ENCODE measurements at regions not wholly inside any gene's neighbourhood (a gene's known extent, or its start where the extent isn't known, plus 50 kb on each side); places are given as distances from the start of the nearest gene placed in this dataset.

DNA sequence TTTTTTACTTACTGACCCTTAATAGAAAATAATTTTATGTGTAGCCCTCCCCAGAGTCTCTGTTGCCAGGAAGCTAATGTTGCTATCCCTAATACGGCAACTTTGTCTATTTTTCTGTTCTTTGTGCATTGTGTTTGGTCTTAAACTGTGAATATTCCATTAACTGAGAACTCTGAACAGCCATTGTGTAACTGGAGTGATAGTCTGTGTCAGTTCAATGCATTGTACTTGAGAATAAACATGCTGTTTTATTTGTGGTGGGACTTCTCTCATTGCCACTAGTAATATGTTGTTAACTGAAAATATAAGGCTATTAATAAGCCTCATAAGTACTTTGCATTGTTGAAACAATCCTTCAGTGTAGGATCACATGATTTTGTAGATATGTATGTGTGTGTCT, 278.3 kb upstream of the DMRT1 start:
- H3K4me2 ChIP-seq (ENCODE audit: low read length) = peak overlapping the region; percentile 36

DNA sequence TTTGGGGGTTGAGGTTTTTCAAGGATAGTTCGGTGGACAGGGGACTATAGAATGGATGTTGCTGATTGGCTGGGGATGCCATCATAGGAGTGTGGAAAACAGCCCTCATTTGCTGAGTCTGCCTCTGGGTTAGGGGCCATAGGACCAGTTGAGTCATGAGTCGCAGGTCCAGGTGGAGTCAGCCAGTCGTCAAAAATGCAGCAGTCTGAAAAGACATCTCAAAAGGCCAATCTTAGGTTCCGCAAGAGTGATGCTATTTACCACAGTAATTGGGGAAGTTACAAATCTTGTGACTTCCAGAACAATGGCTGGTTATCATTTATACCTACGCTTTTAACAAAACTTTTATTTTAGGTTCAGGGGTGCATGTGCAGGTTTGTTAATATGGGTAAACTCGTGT, 276.0 kb upstream of the DMRT1 start:
- no TSS peak for BruUV-seq (replicated peaks)
- H3K4me1 ChIP-seq (ENCODE audit: insufficient read depth, low read length, poor library complexity, severe bottlenecking) = peaks cover 94% of the 10 kb centered on the region
- intact Hi-C loops (cut with micrococcal nuclease; ENCODE audit: unreplicated experiment) = loop anchor here (1.0 to 5.0 kb wide), 3 partner anchors 61 to 293 kb away; partner anchors contain the start of gene KANK1
- ChIA-PET POLR2A (interaction anchor here (0.7 to 4.5 kb wide), 2 partner anchors 8 to 63 kb away, joined by 3 to 21 read pairs; no protein-coding TSS in a partner anchor), CTCF (ENCODE audit: unreplicated experiment) (no interaction called here)
- H3K27ac ChIP-seq (ENCODE audit: low read depth, low read length, poor library complexity, severe bottlenecking) = peak overlapping the region; percentile 96
- TF ChIP-seq, protein P1, sequence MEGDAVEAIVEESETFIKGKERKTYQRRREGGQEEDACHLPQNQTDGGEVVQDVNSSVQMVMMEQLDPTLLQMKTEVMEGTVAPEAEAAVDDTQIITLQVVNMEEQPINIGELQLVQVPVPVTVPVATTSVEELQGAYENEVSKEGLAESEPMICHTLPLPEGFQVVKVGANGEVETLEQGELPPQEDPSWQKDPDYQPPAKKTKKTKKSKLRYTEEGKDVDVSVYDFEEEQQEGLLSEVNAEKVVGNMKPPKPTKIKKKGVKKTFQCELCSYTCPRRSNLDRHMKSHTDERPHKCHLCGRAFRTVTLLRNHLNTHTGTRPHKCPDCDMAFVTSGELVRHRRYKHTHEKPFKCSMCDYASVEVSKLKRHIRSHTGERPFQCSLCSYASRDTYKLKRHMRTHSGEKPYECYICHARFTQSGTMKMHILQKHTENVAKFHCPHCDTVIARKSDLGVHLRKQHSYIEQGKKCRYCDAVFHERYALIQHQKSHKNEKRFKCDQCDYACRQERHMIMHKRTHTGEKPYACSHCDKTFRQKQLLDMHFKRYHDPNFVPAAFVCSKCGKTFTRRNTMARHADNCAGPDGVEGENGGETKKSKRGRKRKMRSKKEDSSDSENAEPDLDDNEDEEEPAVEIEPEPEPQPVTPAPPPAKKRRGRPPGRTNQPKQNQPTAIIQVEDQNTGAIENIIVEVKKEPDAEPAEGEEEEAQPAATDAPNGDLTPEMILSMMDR (conservative IDR thresholded peaks at IDR 0.05; ENCODE audit: low read length) = no peak
- TF ChIP-seq EZH2phosphoT487 (IDR thresholded peaks at IDR 0.05; ENCODE audit: borderline replicate concordance, low read depth, low read length) = no peak
- peak; percentile 92 for DNase-seq (ENCODE audit: low spot score)
- no peak overlapping the region; the same call in 1 of the 2 replicates for H2AFZ ChIP-seq (ENCODE audit: low read length)
- H3K79me2 ChIP-seq (ENCODE audit: insufficient read depth, low read depth, low read length) = peaks cover 29% of the 10 kb centered on the region
- H3K9me2 ChIP-seq (ENCODE audit: insufficient read depth, low read length) = no peaks in the 10 kb centered on the region
- peak overlapping the region; percentile 45; the same call in 1 of the 2 replicates for H3K4me2 ChIP-seq (ENCODE audit: low read length)
- peaks cover 33% of the 10 kb centered on the region for H3K9me3 ChIP-seq (ENCODE audit: low read length)
- peaks cover 36% of the 10 kb centered on the region for H3K36me3 ChIP-seq (ENCODE audit: insufficient read depth, low read length)
- H4K20me1 ChIP-seq (ENCODE audit: insufficient read depth, low read length) = no peaks in the 10 kb centered on the region
- peak overlapping the region; percentile 14 for H3K4me3 ChIP-seq (ENCODE audit: low read depth, low read length, poor library complexity, severe bottlenecking)

More for the DNA sequence above, 278.3 kb upstream of the DMRT1 start:
- Histone ChIP-seq H3K36me3 (ENCODE audit: insufficient read depth, low read length) (peaks cover 36% of the 10 kb centered on the region), H3K79me2 (ENCODE audit: insufficient read depth, low read depth, low read length) (peaks cover 6% of the 10 kb centered on the region; the same call in 1 of the 2 replicates), H3K4me3 (ENCODE audit: low read depth, low read length, poor library complexity, severe bottlenecking) (no peak overlapping the region), H4K20me1 (ENCODE audit: insufficient read depth, low read length) (no peaks in the 10 kb centered on the region), H3K9me3 (ENCODE audit: low read length) (peaks cover 33% of the 10 kb centered on the region), H3K27ac (ENCODE audit: low read depth, low read length, poor library complexity, severe bottlenecking) (no peak overlapping the region), H2AFZ (ENCODE audit: low read length) (no peak overlapping the region; the same call in 1 of the 2 replicates), H3K9me2 (ENCODE audit: insufficient read depth, low read length) (no peaks in the 10 kb centered on the region), H3K4me1 (ENCODE audit: insufficient read depth, low read length, poor library complexity, severe bottlenecking) (peaks cover 82% of the 10 kb centered on the region)
- DNase-seq (ENCODE audit: low spot score) = no peak
- TF ChIP-seq EZH2phosphoT487 (IDR thresholded peaks at IDR 0.05; ENCODE audit: borderline replicate concordance, low read depth, low read length) = no peak
- TF ChIP-seq, protein P1 (conservative IDR thresholded peaks at IDR 0.05; ENCODE audit: low read length) = no peak
- CTCF ChIA-PET (ENCODE audit: unreplicated experiment) = interaction anchor here (1.1 kb wide), 1 partner anchor 60 kb away, joined by 3 read pairs; no protein-coding TSS in a partner anchor
- intact Hi-C loops (cut with micrococcal nuclease; ENCODE audit: unreplicated experiment) = no loop called here
- BruUV-seq (replicated peaks) = no TSS peak
- POLR2A ChIA-PET = interaction anchor here (1.2 to 1.8 kb wide), 3 partner anchors 10 to 60 kb away, joined by 4 to 14 read pairs (median 4); no protein-coding TSS in a partner anchor

DNA sequence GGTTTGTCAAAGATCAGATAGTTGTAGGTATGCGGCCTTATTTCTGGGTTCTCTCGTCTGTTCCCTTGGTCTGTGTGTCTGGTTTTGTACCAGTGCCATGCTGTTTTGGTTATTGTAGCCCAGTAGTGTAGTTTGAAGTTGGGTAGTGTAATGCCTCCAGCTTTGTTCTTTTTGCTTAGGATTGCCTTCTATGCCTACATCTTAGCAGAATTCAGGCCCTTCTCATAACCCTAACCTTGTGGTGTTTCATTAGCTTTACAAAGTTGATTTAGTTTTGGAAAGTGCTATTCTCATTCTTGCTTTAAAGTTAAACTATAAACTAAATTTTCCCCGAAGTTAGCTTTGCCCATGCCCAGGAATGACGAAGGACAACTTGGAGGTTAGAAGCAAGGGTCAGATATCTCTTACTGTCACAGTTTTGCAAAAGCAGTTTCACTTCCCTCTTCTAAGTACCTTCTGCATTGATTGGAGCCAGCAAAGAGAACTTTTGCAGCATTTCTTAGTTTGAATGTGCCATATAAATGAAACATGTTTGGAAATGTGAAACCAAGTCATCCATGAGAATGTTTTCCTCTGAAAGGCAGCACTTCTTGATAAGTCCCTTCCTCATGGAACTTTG, 274.3 kb upstream of the DMRT1 start:
- H3K36me3 ChIP-seq (ENCODE audit: insufficient read depth, low read length) = peaks cover 30% of the 10 kb centered on the region
- peaks cover 99% of the 10 kb centered on the region for H3K4me1 ChIP-seq (ENCODE audit: insufficient read depth, low read length, poor library complexity, severe bottlenecking)
- H3K9me2 ChIP-seq (ENCODE audit: insufficient read depth, low read length) = no peaks in the 10 kb centered on the region
- ChIA-PET POLR2A (interaction anchor here (1.0 to 4.5 kb wide), 8 partner anchors 10 to 96 kb away, joined by 3 to 21 read pairs (median 4); no protein-coding TSS in a partner anchor), CTCF (ENCODE audit: unreplicated experiment) (no interaction called here)
- peak overlapping the region; percentile 70 for H3K4me3 ChIP-seq (ENCODE audit: low read depth, low read length, poor library complexity, severe bottlenecking)
- H3K79me2 ChIP-seq (ENCODE audit: insufficient read depth, low read depth, low read length) = peaks cover 46% of the 10 kb centered on the region
- intact Hi-C loops (cut with micrococcal nuclease; ENCODE audit: unreplicated experiment) = loop anchor here (5.0 kb wide), 2 partner anchors 85 to 295 kb away; no protein-coding TSS in a partner anchor
- peak overlapping the region; percentile 56; the same call in 1 of the 2 replicates for H2AFZ ChIP-seq (ENCODE audit: low read length)
- BruUV-seq (replicated peaks) = no TSS peak
- H4K20me1 ChIP-seq (ENCODE audit: insufficient read depth, low read length) = no peaks in the 10 kb centered on the region
- peak overlapping the region; percentile 96 for H3K27ac ChIP-seq (ENCODE audit: low read depth, low read length, poor library complexity, severe bottlenecking)
- TF ChIP-seq EZH2phosphoT487 (IDR thresholded peaks at IDR 0.05; ENCODE audit: borderline replicate concordance, low read depth, low read length) = no peak
- TF ChIP-seq, protein P1 (conservative IDR thresholded peaks at IDR 0.05; ENCODE audit: low read length) = no peak
- peak; percentile 86 for DNase-seq (ENCODE audit: low spot score)
- H3K4me2 ChIP-seq (ENCODE audit: low read length) = peak overlapping the region; percentile 74
- peaks cover 33% of the 10 kb centered on the region for H3K9me3 ChIP-seq (ENCODE audit: low read length)

All from OCI-LY7 (cell line).